ENCODE measurements at regions not wholly inside any gene's neighbourhood (a gene's known extent, or its start where the extent isn't known, plus 50 kb on each side); places are given as distances from the start of the nearest gene placed in this dataset.

- no peak for DNase-seq (ENCODE audit: low read depth in 1 of 2, low spot score in 1 of 2)
- Histone ChIP-seq H3K4me1 (ENCODE audit: low read depth) (no peaks in the 10 kb centered on the region), H3K36me3 (no peaks in the 10 kb centered on the region), H3K27ac (no peak overlapping the region), H3K9me3 (ENCODE audit: low read depth) (no peaks in the 10 kb centered on the region), H3K27me3 (no peaks in the 10 kb centered on the region), H3K4me3 (no peak overlapping the region)
- no peak for TF ChIP-seq CTCF (IDR thresholded peaks at IDR 0.05; ENCODE audit: low read depth, low read length)
These were observed 69.5 kb upstream of the MAP3K1 start for GRCh38 chr5:56745864-56746263.

DNA sequence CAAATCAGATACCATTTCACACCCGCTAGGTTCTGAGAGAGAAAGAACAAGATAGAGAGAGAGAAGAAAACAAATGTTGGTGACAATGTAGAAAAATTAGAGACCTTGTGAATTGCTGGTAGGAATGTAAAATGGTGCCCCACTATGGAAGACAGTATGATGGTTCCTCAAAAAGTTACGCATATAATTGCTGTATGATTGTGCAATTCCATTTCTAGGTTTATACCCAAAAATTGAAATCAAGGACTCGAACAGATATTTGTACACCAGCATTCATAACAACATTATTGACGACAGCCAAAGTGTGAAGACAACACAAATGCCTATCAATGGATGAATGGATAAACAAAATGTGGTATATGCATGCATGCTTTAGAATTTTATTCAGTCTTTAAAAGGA, 74.5 kb upstream of the MAP3K1 start:
- Histone ChIP-seq H3K27ac (no peak overlapping the region), H3K27me3 (no peaks in the 10 kb centered on the region), H3K9me3 (ENCODE audit: low read depth) (no peaks in the 10 kb centered on the region), H3K4me3 (no peak overlapping the region), H3K36me3 (no peaks in the 10 kb centered on the region), H3K4me1 (ENCODE audit: low read depth) (peaks cover 19% of the 10 kb centered on the region)
- no peak for TF ChIP-seq CTCF (IDR thresholded peaks at IDR 0.05; ENCODE audit: low read depth, low read length)
- no peak for DNase-seq (ENCODE audit: low read depth in 1 of 2, low spot score in 1 of 2)

DNA sequence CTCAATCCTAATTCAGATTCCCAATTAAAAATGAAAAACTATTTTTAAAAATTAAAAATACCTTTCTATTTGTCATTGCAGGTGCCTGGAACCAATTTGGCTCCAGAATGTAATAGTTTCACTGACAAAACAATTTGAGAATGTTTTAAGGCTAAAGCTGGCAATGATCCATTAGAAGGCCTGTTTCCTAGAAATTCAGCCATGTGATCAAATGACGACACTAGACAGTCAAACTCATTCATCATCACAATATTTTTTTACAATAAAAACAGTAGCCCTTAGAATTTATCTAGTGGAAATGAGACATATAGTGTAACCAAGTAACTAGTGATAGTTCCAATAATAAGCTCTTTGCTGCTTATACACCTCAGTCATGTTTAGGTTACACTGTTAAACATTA, 75.4 kb upstream of the MAP3K1 start:
- H3K4me1 ChIP-seq (ENCODE audit: low read depth): peaks cover 28% of the 10 kb centered on the region
- no peaks in the 10 kb centered on the region for H3K27me3 ChIP-seq
- TF ChIP-seq CTCF (IDR thresholded peaks at IDR 0.05; ENCODE audit: low read depth, low read length): no peak
- no peaks in the 10 kb centered on the region for H3K9me3 ChIP-seq (ENCODE audit: low read depth)
- no peak overlapping the region for H3K27ac ChIP-seq
- peak in 1 of 2 donors; percentile 21 for DNase-seq (ENCODE audit: low read depth in 1 of 2, low spot score in 1 of 2)
- H3K36me3 ChIP-seq: no peaks in the 10 kb centered on the region
- no peak overlapping the region for H3K4me3 ChIP-seq

DNA sequence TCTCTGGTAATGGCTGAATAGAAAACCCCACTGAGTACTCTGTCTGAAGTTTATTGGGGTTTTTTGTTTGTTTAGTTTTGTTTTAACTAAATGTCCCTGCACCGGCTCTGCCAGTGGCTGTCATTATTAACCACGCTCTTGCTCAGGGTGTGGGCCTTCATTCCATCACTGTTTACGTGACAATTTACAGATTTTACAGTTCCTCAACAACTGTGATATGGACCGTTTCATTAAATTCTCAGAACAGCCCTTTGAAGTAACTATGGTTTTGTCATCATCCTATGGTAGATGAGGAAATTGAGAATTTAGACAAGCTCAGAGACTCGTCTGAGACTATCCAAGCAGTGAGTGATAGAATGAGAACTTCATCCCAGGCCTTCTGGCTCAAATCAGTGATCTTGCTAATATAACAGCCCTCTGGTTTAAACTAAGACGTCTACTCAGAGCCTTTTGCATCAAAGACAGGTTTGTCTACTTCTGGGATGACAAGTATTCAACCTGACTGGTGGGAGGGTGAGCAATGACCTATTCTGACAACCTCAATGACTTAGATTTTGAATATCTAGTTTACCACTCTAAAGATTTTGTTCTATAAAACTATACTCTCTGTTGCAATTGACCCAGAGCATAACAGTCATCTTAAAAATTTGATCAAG, 77.3 kb upstream of the MAP3K1 start:
- Histone ChIP-seq H3K27ac (no peak overlapping the region), H3K9me3 (ENCODE audit: low read depth) (no peaks in the 10 kb centered on the region), H3K27me3 (no peaks in the 10 kb centered on the region), H3K4me1 (ENCODE audit: low read depth) (peaks cover 42% of the 10 kb centered on the region), H3K4me3 (no peak overlapping the region), H3K36me3 (no peaks in the 10 kb centered on the region)
- no peak for TF ChIP-seq CTCF (IDR thresholded peaks at IDR 0.05; ENCODE audit: low read depth, low read length)
- no peak for DNase-seq (ENCODE audit: low read depth in 1 of 2, low spot score in 1 of 2)

DNA sequence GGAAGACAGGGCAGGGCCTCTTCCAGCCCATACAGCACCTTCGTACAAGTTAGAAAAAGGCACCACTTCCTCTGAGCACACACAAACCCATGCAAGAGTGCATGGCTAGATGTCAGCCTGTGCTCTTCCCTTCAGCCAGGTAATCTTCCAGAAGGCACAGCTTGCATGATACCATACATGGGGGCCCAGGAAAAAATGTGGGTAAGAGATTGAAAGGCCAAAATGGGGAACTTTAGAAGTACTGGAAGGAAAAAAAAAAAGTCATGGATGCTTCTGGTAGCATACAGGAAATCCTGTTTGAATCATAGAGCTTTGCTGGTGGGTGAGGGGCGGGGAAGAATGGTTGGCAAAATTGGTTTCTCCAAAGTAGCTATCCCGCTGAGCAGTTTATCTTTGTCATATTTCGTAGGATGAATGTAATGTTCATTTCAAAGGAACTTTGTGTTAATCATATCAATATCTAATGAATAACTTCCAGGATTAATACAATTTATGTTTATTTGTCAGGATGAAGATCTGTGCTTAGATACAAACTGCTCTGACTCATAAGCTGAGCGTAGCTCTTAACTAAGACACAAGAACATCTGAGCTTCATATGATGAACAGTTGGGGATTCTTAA, 78.2 kb upstream of the MAP3K1 start:
- no peak overlapping the region for H3K4me3 ChIP-seq
- peaks cover 42% of the 10 kb centered on the region for H3K4me1 ChIP-seq (ENCODE audit: low read depth)
- no peak for TF ChIP-seq CTCF (IDR thresholded peaks at IDR 0.05; ENCODE audit: low read depth, low read length)
- peak in 1 of 2 donors; percentile 15 for DNase-seq (ENCODE audit: low read depth in 1 of 2, low spot score in 1 of 2)
- H3K27ac ChIP-seq: peak overlapping the region; percentile 90
- H3K27me3 ChIP-seq: no peaks in the 10 kb centered on the region
- no peaks in the 10 kb centered on the region for H3K9me3 ChIP-seq (ENCODE audit: low read depth)
- H3K36me3 ChIP-seq: no peaks in the 10 kb centered on the region
